ENCODE measurements at regions not wholly inside any gene's neighbourhood (a gene's known extent, or its start where the extent isn't known, plus 50 kb on each side); places are given as distances from the start of the nearest gene placed in this dataset.

- no peak for FAIRE-seq
- no peak for TF ChIP-seq CHD2 (IDR thresholded peaks at IDR 0.05; ENCODE audit: low read length)
- no peak for TF ChIP-seq KDM1A (IDR thresholded peaks at IDR 0.05; ENCODE audit: borderline replicate concordance, low read length)
- TF ChIP-seq BCL11A (IDR thresholded peaks at IDR 0.05; ENCODE audit: low read depth in 2 of 2, low read length in 2 of 2): no peak
- no peak for TF ChIP-seq NRF1 (IDR thresholded peaks at IDR 0.05; ENCODE audit: low read depth, low read length)
- no peak for TF ChIP-seq TAF1 (IDR thresholded peaks at IDR 0.05; ENCODE audit: low read depth, low read length)
- no peak for TF ChIP-seq SP2 (IDR thresholded peaks at IDR 0.05; ENCODE audit: low read length)
- no peak for TF ChIP-seq CTCF (IDR thresholded peaks at IDR 0.05; ENCODE audit: control extremely low read depth in 1 of 3, insufficient read depth in 1 of 3, low read depth in 1 of 3, low read length in 3 of 3)
- no peak for TF ChIP-seq CTBP2 (IDR thresholded peaks at IDR 0.05; ENCODE audit: borderline replicate concordance, insufficient read depth, insufficient read length, low read length)
- no peak for TF ChIP-seq SIX5 (IDR thresholded peaks at IDR 0.05; ENCODE audit: low read depth, low read length)
- no peak for TF ChIP-seq CHD1 (IDR thresholded peaks at IDR 0.05; ENCODE audit: low read depth, low read length)
- TF ChIP-seq TEAD4 (IDR thresholded peaks at IDR 0.05; ENCODE audit: low read depth, low read length): no peak
- TF ChIP-seq CEBPB (IDR thresholded peaks at IDR 0.05; ENCODE audit: low read depth, low read length): no peak
- TF ChIP-seq E2F6 (IDR thresholded peaks at IDR 0.05): no peak
Measured at GRCh38 chr7:26482927-26483326, 191.3 kb downstream of the SNX10 start.

More at GRCh38 chr7:26482927-26483326, 191.3 kb downstream of the SNX10 start:
- Histone ChIP-seq H3K4ac (replicated peaks; ENCODE audit: insufficient read length, low read depth, low read length) (no peak overlapping the region), H2AFZ (ENCODE audit: low read length) (no peak overlapping the region), H3K18ac (ENCODE audit: extremely low read depth, low read length) (no peak overlapping the region), H3K27ac (ENCODE audit: low read depth, low read length) (no peak overlapping the region), H3K79me2 (ENCODE audit: control insufficient read depth in 1 of 2, insufficient read depth in 2 of 2, low read length in 2 of 2) (no peaks in the 10 kb centered on the region), H3K79me1 (ENCODE audit: low read depth, low read length) (no peaks in the 10 kb centered on the region), H2BK15ac (ENCODE audit: low read length) (no peak overlapping the region), H2BK12ac (ENCODE audit: low read depth, low read length) (no peak overlapping the region), H3K56ac (replicated peaks; ENCODE audit: insufficient read length, low read depth, low read length) (no peak overlapping the region), H4K8ac (ENCODE audit: extremely low read depth, insufficient read depth, low read length) (no peak overlapping the region), H3K36me3 (ENCODE audit: control insufficient read depth in 2 of 4, insufficient read depth in 4 of 4, low read length in 3 of 4) (no peaks in the 10 kb centered on the region), H2BK20ac (ENCODE audit: low read length) (no peak overlapping the region), H3K9me3 (ENCODE audit: insufficient read depth in 2 of 2, low read depth in 1 of 2, low read length in 1 of 2) (no peaks in the 10 kb centered on the region), H4K91ac (replicated peaks; ENCODE audit: insufficient read length, low read length) (no peak overlapping the region), H3K4me2 (ENCODE audit: insufficient read depth in 1 of 2, low read depth in 2 of 2, low read length in 2 of 2) (no peak overlapping the region), H4K20me1 (replicated peaks in 1 of 2; ENCODE audit: control insufficient read depth in 1 of 2, insufficient read depth in 2 of 2, low read length in 2 of 2) (no peaks in the 10 kb centered on the region), H3K27me3 (replicated peaks in 1 of 4; ENCODE audit: control insufficient read depth in 3 of 4, extremely low read depth in 1 of 4, insufficient read depth in 3 of 4, low read length in 3 of 4) (no peaks in the 10 kb centered on the region), H3K4me1 (replicated peaks in 1 of 4; ENCODE audit: control insufficient read depth in 3 of 4, insufficient read depth in 4 of 4, low read length in 3 of 4) (no peaks in the 10 kb centered on the region), H3K9ac (replicated peaks in 1 of 4; ENCODE audit: extremely low read depth in 1 of 4, low read depth in 3 of 4, low read length in 3 of 4) (no peak overlapping the region), H4K5ac (ENCODE audit: insufficient read length, low read depth, low read length) (no peak overlapping the region), H2BK120ac (replicated peaks; ENCODE audit: low read depth, low read length) (no peak overlapping the region), H3K4me3 (ENCODE audit: extremely low read depth in 1 of 4, insufficient read depth in 2 of 4, low read depth in 3 of 4, low read length in 4 of 4) (no peak overlapping the region), H2BK5ac (ENCODE audit: low read depth, low read length) (no peak overlapping the region), H3K14ac (ENCODE audit: insufficient read length) (no peak overlapping the region), H2AK5ac (ENCODE audit: low read depth, low read length) (no peak overlapping the region), H3K23me2 (ENCODE audit: low read depth, low read length) (no peaks in the 10 kb centered on the region), H3K23ac (ENCODE audit: insufficient read length) (no peak overlapping the region)
- DNase-seq (ENCODE audit: low read depth in 1 of 2, low spot score in 2 of 2): no peak
- POLR2A ChIA-PET (ENCODE audit: partially characterized antibody): interaction anchor here (1.5 kb wide), 1 partner anchor 22 kb away, joined by 4 read pairs; no protein-coding TSS in a partner anchor
- CTCF ChIA-PET (ENCODE audit: partially characterized antibody): interaction anchor here (0.7 to 2.4 kb wide), 4 partner anchors 13 to 184 kb away, joined by 3 to 9 read pairs (median 6); no protein-coding TSS in a partner anchor
- 91% methylated on average over 3 of the region's 3 CpGs; no CpG with 5 or more reads in 1 of the 2 experiments for WGBS, 2 experiments (ENCODE audit: extremely low coverage in 1 of 2, insufficient coverage in 1 of 2, insufficient read length in 1 of 2, insufficient replicate concordance in 2 of 2, low coverage in 1 of 2, low lambda C conversion rate in 2 of 2, missing lambda C conversion rate in 1 of 2)
